ENCODE measurements at regions not wholly inside any gene's neighbourhood (a gene's known extent, or its start where the extent isn't known, plus 50 kb on each side); places are given as distances from the start of the nearest gene placed in this dataset.

DNA sequence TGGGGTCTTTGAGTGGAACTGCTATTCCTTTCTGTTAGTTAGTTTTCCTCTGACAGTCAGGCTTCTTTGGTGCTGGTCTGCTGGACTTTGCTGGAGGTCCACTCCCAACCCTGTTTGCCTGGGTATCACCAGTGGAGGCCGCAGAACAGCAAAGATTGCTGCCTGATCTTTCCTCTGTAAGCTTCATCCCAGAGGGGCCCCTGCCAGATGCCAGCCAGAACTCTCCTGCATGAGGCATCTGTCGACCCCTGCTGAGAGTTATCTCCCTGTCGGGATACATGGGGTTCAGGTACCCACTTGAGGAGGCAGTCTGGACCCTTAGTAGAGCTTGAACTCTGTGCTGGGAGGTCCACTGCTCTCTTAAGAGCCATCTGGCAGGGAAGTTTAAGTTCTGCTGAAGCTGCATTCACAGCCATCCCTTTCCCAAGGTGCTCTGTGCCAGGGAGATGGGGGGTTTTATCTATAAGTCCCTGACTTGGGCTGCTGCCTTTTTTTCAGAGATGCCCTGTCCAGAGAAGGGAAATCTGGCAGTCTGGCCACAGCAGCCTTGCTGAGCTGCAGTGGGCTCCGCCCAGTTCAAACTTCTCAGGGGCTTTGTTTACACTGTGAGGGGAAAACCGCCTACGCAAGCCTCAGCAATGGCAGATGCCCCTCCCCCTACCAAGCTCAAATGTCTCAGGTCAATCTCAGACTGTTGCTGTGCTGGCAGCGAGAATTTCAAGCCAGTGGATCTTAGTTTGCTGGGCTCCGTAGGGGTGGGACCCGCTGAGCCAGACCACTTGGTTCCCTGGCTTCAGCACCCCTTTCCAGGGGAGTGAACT lies 89.7 kb upstream of the CDK6 start:
- no peaks in the 10 kb centered on the region for H3K27me3 ChIP-seq (replicated peaks)
- peak; percentile 52 for DNase-seq
- H3K36me3 ChIP-seq (replicated peaks): no peaks in the 10 kb centered on the region
- no peak overlapping the region for H3K27ac ChIP-seq
- no peak overlapping the region for H3K4me3 ChIP-seq (ENCODE audit: low read depth, low read length)
- TF ChIP-seq, protein P1, sequence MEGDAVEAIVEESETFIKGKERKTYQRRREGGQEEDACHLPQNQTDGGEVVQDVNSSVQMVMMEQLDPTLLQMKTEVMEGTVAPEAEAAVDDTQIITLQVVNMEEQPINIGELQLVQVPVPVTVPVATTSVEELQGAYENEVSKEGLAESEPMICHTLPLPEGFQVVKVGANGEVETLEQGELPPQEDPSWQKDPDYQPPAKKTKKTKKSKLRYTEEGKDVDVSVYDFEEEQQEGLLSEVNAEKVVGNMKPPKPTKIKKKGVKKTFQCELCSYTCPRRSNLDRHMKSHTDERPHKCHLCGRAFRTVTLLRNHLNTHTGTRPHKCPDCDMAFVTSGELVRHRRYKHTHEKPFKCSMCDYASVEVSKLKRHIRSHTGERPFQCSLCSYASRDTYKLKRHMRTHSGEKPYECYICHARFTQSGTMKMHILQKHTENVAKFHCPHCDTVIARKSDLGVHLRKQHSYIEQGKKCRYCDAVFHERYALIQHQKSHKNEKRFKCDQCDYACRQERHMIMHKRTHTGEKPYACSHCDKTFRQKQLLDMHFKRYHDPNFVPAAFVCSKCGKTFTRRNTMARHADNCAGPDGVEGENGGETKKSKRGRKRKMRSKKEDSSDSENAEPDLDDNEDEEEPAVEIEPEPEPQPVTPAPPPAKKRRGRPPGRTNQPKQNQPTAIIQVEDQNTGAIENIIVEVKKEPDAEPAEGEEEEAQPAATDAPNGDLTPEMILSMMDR (IDR thresholded peaks at IDR 0.05; ENCODE audit: low read depth, low read length, missing control alignments): no peak
- in situ Hi-C loops (cut with HindIII; ENCODE audit: low pct_ligation_motif_present, low sequenced_read_pairs): no loop called here

DNA sequence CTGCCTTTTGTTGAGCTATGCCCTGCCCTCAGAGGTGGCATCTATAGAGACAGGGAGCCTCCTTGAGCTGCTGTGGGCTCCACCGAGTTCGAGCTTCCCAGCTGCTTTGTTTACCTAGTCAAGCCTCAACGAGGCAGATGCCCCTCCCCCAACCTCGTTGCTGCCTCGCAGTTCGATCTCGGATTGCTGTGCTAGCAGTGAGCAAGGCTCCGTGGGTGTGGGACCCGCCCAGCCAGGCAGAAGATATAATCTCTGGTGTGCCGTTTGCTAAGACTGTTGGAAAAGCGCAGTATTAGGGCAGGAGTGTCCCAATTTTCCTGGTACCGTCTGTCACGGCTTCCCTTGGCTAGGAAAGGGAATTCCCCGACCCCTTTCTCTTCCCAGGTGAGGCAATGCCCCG lies 88.4 kb upstream of the CDK6 start:
- in situ Hi-C loops (cut with HindIII; ENCODE audit: low pct_ligation_motif_present, low sequenced_read_pairs): no loop called here
- TF ChIP-seq, protein P1 (IDR thresholded peaks at IDR 0.05; ENCODE audit: low read depth, low read length, missing control alignments): no peak
- DNase-seq: no peak
- Histone ChIP-seq H3K4me3 (ENCODE audit: low read depth, low read length) (no peak overlapping the region), H3K36me3 (replicated peaks) (no peaks in the 10 kb centered on the region), H3K27me3 (replicated peaks) (no peaks in the 10 kb centered on the region), H3K27ac (no peak overlapping the region)

DNA sequence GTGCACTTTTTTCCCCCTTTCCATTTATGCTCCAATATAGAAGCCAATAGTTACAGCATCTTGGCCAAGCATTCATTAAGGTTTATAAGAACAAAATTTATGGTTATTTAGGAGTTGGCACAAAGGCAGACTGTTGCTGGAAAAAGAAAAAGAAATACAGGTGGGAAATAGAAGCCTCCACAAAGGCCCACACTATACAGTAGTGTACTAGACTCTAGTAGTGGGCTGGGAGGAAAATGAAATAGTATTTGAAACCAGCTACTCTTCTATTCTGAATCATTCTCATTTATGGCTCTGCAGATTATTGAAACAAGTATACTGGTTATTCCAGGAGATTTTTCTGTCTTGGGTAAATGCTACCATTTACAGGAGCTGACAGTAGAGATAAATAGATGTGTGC lies 80.9 kb upstream of the CDK6 start:
- DNase-seq: no peak
- Histone ChIP-seq H3K27me3 (replicated peaks) (no peaks in the 10 kb centered on the region), H3K27ac (peak overlapping the region; percentile 9), H3K4me3 (ENCODE audit: low read depth, low read length) (no peak overlapping the region), H3K36me3 (replicated peaks) (no peaks in the 10 kb centered on the region)
- in situ Hi-C loops (cut with HindIII; ENCODE audit: low pct_ligation_motif_present, low sequenced_read_pairs): no loop called here
- TF ChIP-seq, protein P1 (IDR thresholded peaks at IDR 0.05; ENCODE audit: low read depth, low read length, missing control alignments): no peak

DNA sequence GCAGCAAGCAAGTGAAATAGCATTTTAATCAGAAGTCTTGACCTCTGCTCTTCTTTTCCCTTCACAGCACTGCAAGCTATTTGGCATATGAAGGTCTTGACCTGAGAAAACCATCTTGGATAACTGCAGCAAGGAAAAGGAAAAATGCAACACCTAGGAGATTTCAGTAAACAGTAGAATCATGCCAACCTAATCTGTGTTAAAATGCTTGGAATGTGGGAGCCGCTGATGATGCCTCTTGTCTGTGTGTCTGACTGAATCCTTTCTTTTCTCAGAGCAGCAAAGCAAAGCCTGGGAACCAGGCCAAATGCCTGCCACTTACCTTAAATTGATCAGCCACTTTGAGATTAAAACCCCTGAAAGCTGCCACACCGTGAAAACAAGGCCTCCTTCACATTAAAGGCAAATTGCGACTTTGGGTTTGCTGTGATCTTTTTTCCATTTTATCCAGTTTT lies 80.4 kb upstream of the CDK6 start:
- in situ Hi-C loops (cut with HindIII; ENCODE audit: low pct_ligation_motif_present, low sequenced_read_pairs): no loop called here
- Histone ChIP-seq H3K4me3 (ENCODE audit: low read depth, low read length) (no peak overlapping the region), H3K36me3 (replicated peaks) (no peaks in the 10 kb centered on the region), H3K27me3 (replicated peaks) (no peaks in the 10 kb centered on the region), H3K27ac (peak overlapping the region; percentile 9)
- DNase-seq: peak; percentile 79
- TF ChIP-seq, protein P1 (IDR thresholded peaks at IDR 0.05; ENCODE audit: low read depth, low read length, missing control alignments): no peak

DNA sequence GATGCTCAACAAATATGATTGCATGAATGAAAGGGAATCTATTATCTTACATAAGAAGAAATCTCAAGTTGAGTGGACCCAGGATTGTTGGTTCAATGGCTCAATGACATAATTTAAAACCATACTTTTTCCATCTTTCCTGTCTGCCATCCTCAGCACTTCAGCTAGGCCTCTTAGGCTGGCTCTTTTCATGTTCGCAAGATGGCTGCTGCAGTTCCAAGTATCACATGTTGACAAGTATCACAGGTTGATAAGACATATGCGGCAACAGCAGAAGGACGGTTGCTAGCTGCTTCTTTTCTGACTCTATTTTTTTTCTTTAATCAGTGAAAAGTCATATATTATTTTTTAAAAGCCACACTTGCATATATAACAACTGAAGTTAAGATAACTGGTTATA lies 79.0 kb upstream of the CDK6 start:
- H3K27me3 ChIP-seq (replicated peaks): no peaks in the 10 kb centered on the region
- H3K27ac ChIP-seq: no peak overlapping the region
- no peak for DNase-seq
- no peak overlapping the region for H3K4me3 ChIP-seq (ENCODE audit: low read depth, low read length)
- in situ Hi-C loops (cut with HindIII; ENCODE audit: low pct_ligation_motif_present, low sequenced_read_pairs): no loop called here
- TF ChIP-seq, protein P1 (IDR thresholded peaks at IDR 0.05; ENCODE audit: low read depth, low read length, missing control alignments): no peak
- no peaks in the 10 kb centered on the region for H3K36me3 ChIP-seq (replicated peaks)

DNA sequence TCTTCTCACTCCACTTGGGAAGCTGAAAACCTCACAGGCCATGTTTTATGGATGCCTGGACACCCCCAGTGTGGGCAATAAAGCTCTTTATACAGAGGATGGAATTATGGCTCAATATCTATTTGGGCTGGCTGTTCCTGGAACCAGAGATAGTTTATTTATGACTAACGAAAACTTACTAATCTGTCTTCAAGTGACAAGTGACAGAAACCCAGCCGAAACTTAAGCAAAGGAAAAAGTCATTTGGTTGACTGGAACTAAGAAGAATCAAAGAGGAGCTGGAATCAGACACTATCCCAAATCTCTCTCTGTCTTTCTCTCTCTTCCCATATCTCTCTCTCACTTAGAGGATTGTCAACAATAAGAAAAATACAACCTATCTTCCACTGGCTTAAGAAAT lies 78.3 kb upstream of the CDK6 start:
- no peak overlapping the region for H3K27ac ChIP-seq
- H3K36me3 ChIP-seq (replicated peaks): no peaks in the 10 kb centered on the region
- in situ Hi-C loops (cut with HindIII; ENCODE audit: low pct_ligation_motif_present, low sequenced_read_pairs): no loop called here
- no peaks in the 10 kb centered on the region for H3K27me3 ChIP-seq (replicated peaks)
- TF ChIP-seq, protein P1 (IDR thresholded peaks at IDR 0.05; ENCODE audit: low read depth, low read length, missing control alignments): no peak
- DNase-seq: no peak
- no peak overlapping the region for H3K4me3 ChIP-seq (ENCODE audit: low read depth, low read length)

Data from brain microvascular endothelial cell (primary cell).